ENCODE measurements at regions not wholly inside any gene's neighbourhood (a gene's known extent, or its start where the extent isn't known, plus 50 kb on each side); places are given as distances from the start of the nearest gene placed in this dataset.

DNA sequence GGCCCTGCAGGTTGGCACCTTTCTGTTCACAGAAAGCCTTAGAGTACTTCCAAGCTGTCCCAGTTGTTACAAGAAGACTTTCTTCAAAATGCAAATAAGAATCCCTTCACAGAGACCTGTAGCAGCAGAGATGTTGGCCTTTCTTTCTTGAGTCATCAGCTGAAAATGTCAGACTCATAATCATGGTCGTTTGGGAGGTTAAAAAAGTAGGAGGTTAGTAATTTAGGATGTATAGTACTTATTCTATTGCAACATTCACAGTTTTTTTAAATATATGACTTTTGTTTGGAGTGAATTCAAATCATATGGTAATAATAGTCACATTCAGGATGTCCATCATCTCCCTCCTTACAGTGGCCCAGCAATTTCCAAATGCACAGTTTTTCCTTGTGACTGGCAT, 223.9 kb upstream of the GLI3 start:
- DNase-seq (ENCODE audit: insufficient read length, low spot score, missing footprints) = peak; percentile 50
- peaks cover 3% of the 10 kb centered on the region for H3K4me1 ChIP-seq (ENCODE audit: insufficient read depth, low read length)
- TF ChIP-seq, protein P1, sequence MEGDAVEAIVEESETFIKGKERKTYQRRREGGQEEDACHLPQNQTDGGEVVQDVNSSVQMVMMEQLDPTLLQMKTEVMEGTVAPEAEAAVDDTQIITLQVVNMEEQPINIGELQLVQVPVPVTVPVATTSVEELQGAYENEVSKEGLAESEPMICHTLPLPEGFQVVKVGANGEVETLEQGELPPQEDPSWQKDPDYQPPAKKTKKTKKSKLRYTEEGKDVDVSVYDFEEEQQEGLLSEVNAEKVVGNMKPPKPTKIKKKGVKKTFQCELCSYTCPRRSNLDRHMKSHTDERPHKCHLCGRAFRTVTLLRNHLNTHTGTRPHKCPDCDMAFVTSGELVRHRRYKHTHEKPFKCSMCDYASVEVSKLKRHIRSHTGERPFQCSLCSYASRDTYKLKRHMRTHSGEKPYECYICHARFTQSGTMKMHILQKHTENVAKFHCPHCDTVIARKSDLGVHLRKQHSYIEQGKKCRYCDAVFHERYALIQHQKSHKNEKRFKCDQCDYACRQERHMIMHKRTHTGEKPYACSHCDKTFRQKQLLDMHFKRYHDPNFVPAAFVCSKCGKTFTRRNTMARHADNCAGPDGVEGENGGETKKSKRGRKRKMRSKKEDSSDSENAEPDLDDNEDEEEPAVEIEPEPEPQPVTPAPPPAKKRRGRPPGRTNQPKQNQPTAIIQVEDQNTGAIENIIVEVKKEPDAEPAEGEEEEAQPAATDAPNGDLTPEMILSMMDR (IDR thresholded peaks at IDR 0.05; ENCODE audit: extremely low read depth, low read depth, low read length) = no peak
- H3K79me2 ChIP-seq (ENCODE audit: insufficient read depth, low read length) = no peaks in the 10 kb centered on the region
- no peak overlapping the region for H3K27ac ChIP-seq (ENCODE audit: low read depth, low read length)
- no peak overlapping the region for H2AFZ ChIP-seq (ENCODE audit: low read length)
- no peaks in the 10 kb centered on the region for H3K9me3 ChIP-seq (ENCODE audit: low read depth, low read length)
- no peak overlapping the region for H3K4me3 ChIP-seq (ENCODE audit: insufficient read depth, low read length)
- H3K36me3 ChIP-seq (ENCODE audit: insufficient read depth, low read length) = no peaks in the 10 kb centered on the region
- no peak overlapping the region for H3K4me2 ChIP-seq (ENCODE audit: insufficient read depth, low read length)
- no peaks in the 10 kb centered on the region for H4K20me1 ChIP-seq (ENCODE audit: insufficient read depth, low read length)
- peaks cover 11% of the 10 kb centered on the region for H3K27me3 ChIP-seq (ENCODE audit: insufficient read depth, low read length)

DNA sequence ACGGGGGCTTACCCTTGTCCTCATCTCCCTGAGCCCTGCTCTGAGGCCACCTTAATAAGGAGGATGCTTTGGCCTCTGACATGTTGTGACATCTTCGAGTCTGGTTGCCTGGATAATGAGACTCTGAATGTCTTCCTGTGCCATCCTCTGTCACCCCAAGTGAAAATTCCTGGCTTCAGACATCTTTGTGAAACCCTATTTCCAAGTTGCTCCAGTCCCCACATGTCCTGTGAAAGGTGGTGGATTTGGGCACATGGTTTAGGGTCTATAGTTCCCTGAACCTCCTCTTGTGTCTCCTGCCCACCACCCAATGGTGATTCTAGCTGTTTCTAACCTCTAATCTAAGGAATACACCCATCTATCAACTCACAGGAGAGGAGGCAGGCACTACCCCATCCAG, 223.1 kb upstream of the GLI3 start:
- no peak overlapping the region for H3K4me3 ChIP-seq (ENCODE audit: insufficient read depth, low read length)
- H4K20me1 ChIP-seq (ENCODE audit: insufficient read depth, low read length) = no peaks in the 10 kb centered on the region
- H3K27ac ChIP-seq (ENCODE audit: low read depth, low read length) = no peak overlapping the region
- H2AFZ ChIP-seq (ENCODE audit: low read length) = no peak overlapping the region
- peaks cover 15% of the 10 kb centered on the region for H3K27me3 ChIP-seq (ENCODE audit: insufficient read depth, low read length)
- H3K4me2 ChIP-seq (ENCODE audit: insufficient read depth, low read length) = no peak overlapping the region
- DNase-seq (ENCODE audit: insufficient read length, low spot score, missing footprints) = no peak
- no peaks in the 10 kb centered on the region for H3K9me3 ChIP-seq (ENCODE audit: low read depth, low read length)
- H3K36me3 ChIP-seq (ENCODE audit: insufficient read depth, low read length) = no peaks in the 10 kb centered on the region
- H3K4me1 ChIP-seq (ENCODE audit: insufficient read depth, low read length) = peaks cover 3% of the 10 kb centered on the region
- no peaks in the 10 kb centered on the region for H3K79me2 ChIP-seq (ENCODE audit: insufficient read depth, low read length)
- TF ChIP-seq, protein P1 (IDR thresholded peaks at IDR 0.05; ENCODE audit: extremely low read depth, low read depth, low read length) = no peak

DNA sequence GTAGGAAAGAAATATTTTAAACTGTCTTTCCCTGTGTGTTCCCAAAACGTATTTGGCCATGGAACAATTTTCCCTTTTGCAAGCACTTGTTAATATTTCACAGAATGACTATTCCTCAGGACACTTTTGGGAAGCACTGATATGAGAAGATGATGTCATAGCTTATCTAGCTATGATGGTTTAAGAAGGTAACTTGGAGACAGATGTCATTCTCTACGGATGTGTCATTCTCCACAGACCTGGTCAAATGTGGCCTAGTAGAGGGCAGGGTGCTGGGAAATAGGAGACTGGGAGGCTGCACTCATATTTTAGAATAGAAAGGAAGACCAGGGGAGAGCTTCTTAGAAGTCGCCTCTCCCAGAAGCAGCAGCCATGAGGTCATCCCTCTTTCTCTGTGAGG, 220.7 kb upstream of the GLI3 start:
- DNase-seq (ENCODE audit: insufficient read length, low spot score, missing footprints) = no peak
- H2AFZ ChIP-seq (ENCODE audit: low read length) = no peak overlapping the region
- peaks cover 19% of the 10 kb centered on the region for H3K27me3 ChIP-seq (ENCODE audit: insufficient read depth, low read length)
- H3K4me2 ChIP-seq (ENCODE audit: insufficient read depth, low read length) = no peak overlapping the region
- no peaks in the 10 kb centered on the region for H3K36me3 ChIP-seq (ENCODE audit: insufficient read depth, low read length)
- H4K20me1 ChIP-seq (ENCODE audit: insufficient read depth, low read length) = no peaks in the 10 kb centered on the region
- TF ChIP-seq, protein P1 (IDR thresholded peaks at IDR 0.05; ENCODE audit: extremely low read depth, low read depth, low read length) = no peak
- H3K4me3 ChIP-seq (ENCODE audit: insufficient read depth, low read length) = no peak overlapping the region
- H3K4me1 ChIP-seq (ENCODE audit: insufficient read depth, low read length) = peaks cover 3% of the 10 kb centered on the region
- H3K27ac ChIP-seq (ENCODE audit: low read depth, low read length) = no peak overlapping the region
- H3K9me3 ChIP-seq (ENCODE audit: low read depth, low read length) = no peaks in the 10 kb centered on the region
- H3K79me2 ChIP-seq (ENCODE audit: insufficient read depth, low read length) = no peaks in the 10 kb centered on the region

DNA sequence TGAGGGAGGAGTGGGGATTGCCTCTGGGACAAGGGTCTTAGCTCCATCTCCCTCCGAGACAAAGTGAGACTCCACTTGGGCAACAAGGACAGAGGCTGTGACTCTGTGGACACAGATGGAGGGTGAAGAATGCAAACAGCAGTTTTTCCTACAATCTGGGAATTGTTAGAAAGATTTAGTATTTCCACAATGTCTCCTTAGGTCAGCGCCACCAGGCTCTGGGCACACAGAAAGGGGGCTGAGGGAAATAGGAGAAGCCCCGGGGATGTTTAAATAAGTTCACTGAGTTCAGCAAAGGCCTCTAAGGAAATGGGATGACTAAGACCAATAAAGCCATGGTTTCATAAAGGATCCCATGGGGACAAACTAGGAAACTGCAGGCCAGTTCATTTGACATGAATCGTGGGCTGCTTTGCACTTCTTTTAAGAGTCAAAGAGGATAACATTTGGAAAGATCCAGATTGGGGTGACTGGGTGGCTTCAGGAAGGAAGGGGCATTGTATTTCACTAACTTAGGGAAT, 219.8 kb upstream of the GLI3 start:
- peaks cover 3% of the 10 kb centered on the region for H3K4me1 ChIP-seq (ENCODE audit: insufficient read depth, low read length)
- no peaks in the 10 kb centered on the region for H3K36me3 ChIP-seq (ENCODE audit: insufficient read depth, low read length)
- TF ChIP-seq, protein P1 (IDR thresholded peaks at IDR 0.05; ENCODE audit: extremely low read depth, low read depth, low read length) = no peak
- no peak overlapping the region for H3K4me3 ChIP-seq (ENCODE audit: insufficient read depth, low read length)
- no peak overlapping the region for H3K27ac ChIP-seq (ENCODE audit: low read depth, low read length)
- H3K9me3 ChIP-seq (ENCODE audit: low read depth, low read length) = no peaks in the 10 kb centered on the region
- H4K20me1 ChIP-seq (ENCODE audit: insufficient read depth, low read length) = no peaks in the 10 kb centered on the region
- peak; percentile 45 for DNase-seq (ENCODE audit: insufficient read length, low spot score, missing footprints)
- peaks cover 13% of the 10 kb centered on the region for H3K27me3 ChIP-seq (ENCODE audit: insufficient read depth, low read length)
- H3K4me2 ChIP-seq (ENCODE audit: insufficient read depth, low read length) = no peak overlapping the region
- H2AFZ ChIP-seq (ENCODE audit: low read length) = no peak overlapping the region
- H3K79me2 ChIP-seq (ENCODE audit: insufficient read depth, low read length) = no peaks in the 10 kb centered on the region
